ENCODE measurements at regions not wholly inside any gene's neighbourhood (a gene's known extent, or its start where the extent isn't known, plus 50 kb on each side); places are given as distances from the start of the nearest gene placed in this dataset.
"Not testable (repeated sequence)": the region's sequence is repeated elsewhere in the genome, so short reads cannot be mapped to it uniquely, and the experiment has no call there.

DNA sequence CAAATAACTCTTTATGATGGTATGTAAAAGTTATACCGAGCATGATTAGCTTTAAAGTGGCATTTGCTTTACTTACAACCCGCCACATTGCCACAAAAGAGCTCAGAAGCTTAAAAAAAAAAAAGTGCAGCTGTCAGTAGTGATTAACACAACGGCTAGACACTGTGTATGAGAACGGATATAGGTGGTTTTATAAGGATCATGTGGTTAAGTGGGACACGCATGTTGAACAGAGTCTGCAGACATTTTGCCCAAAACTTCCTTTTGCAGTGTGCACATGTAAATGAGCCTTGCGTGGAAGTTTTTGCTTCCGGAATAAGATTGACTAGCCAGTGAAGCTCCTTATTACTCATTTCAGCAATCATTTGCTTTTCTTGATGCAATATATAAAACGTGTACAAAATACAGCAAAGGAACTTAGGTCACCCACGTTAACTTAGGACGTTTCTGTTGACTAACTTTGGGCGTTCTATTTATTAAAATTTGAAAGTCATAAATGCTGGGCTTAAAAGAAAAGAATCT is 58.7 kb upstream of the RGS1 start:
- Mint-ChIP-seq H3K4me1 (ENCODE audit: low read depth) (peaks cover 54% of the 10 kb centered on the region), H3K9me3 (no peaks in the 10 kb centered on the region)

GRCh38 chr1:192517716-192518355 is 57.7 kb upstream of the RGS1 start:
- H3K4me3 Mint-ChIP-seq = peak overlapping the region; percentile 72 to 92
- H3K9me3 Mint-ChIP-seq; H3K36me3 Mint-ChIP-seq (ENCODE audit: insufficient read depth in 2 of 2); DNase-seq; ATAC-seq (replicated peaks in 1 of 2); H3K27me3 Mint-ChIP-seq (ENCODE audit: low read depth): not testable (repeated sequence)
- H3K27ac Mint-ChIP-seq = peak overlapping the region; percentile 97
- peaks cover 54% of the 10 kb centered on the region for H3K4me1 Mint-ChIP-seq (ENCODE audit: low read depth)

More for the DNA sequence above, 58.7 kb upstream of the RGS1 start:
- ATAC-seq (replicated peaks in 1 of 2) = peak; percentile 99
- peak; percentile 63 to 68 for DNase-seq
- Mint-ChIP-seq H3K27ac (peak overlapping the region; percentile 97), H3K27me3 (ENCODE audit: low read depth) (no peaks in the 10 kb centered on the region), H3K36me3 (ENCODE audit: insufficient read depth in 2 of 2) (no peaks in the 10 kb centered on the region), H3K4me3 (peak overlapping the region; percentile 72 to 92)

- no peaks in the 10 kb centered on the region for H3K36me3 Mint-ChIP-seq (ENCODE audit: insufficient read depth in 2 of 2)
- H3K4me3 Mint-ChIP-seq = no peak overlapping the region
- peaks cover 48% of the 10 kb centered on the region for H3K4me1 Mint-ChIP-seq (ENCODE audit: low read depth)
- no peaks in the 10 kb centered on the region for H3K9me3 Mint-ChIP-seq
- DNase-seq (peak in 1 of 2 donors; percentile 23), ATAC-seq (replicated peaks in 1 of 2) (peak; percentile 31 to 38)
- H3K27ac Mint-ChIP-seq = no peak overlapping the region
- no peaks in the 10 kb centered on the region for H3K27me3 Mint-ChIP-seq (ENCODE audit: low read depth)
Observed at GRCh38 chr1:192518700-192519099, 56.9 kb upstream of the RGS1 start.

DNA sequence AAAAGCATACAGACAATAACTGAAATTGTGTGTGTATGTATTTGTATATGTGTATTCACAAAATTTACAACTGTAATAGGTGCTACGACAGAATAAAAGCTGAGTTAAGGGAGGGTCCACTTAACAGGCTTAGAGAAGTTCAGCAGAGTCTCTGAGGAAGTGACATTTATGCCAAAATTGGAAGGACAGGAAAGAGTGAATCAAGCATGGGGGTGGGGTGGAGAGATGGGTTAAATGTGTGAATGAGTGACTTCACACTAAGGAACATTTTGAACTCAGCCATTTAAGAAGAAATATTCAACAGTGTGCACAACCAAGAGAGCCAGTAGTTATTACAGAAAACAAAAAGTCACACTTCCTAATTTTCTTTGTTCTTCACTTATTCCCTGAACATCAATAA is 53.8 kb upstream of the RGS1 start:
- DNase-seq = peak in 1 of 2 donors; percentile 9
- H3K4me3 Mint-ChIP-seq = peak overlapping the region; percentile 2 to 5
- H3K9me3 Mint-ChIP-seq = no peaks in the 10 kb centered on the region
- no peaks in the 10 kb centered on the region for H3K36me3 Mint-ChIP-seq (ENCODE audit: insufficient read depth in 2 of 2)
- peaks cover 34% of the 10 kb centered on the region for H3K4me1 Mint-ChIP-seq (ENCODE audit: low read depth)
- no peak for ATAC-seq (replicated peaks in 1 of 2)
- H3K27me3 Mint-ChIP-seq (ENCODE audit: low read depth) = no peaks in the 10 kb centered on the region
- no peak overlapping the region for H3K27ac Mint-ChIP-seq

- Mint-ChIP-seq H3K36me3 (ENCODE audit: insufficient read depth in 2 of 2) (no peaks in the 10 kb centered on the region), H3K27me3 (ENCODE audit: low read depth) (no peaks in the 10 kb centered on the region), H3K9me3 (no peaks in the 10 kb centered on the region), H3K4me1 (ENCODE audit: low read depth) (peaks cover 26% of the 10 kb centered on the region), H3K4me3 (no peak overlapping the region), H3K27ac (no peak overlapping the region)
- ATAC-seq (replicated peaks in 1 of 2) (no peak), DNase-seq (no peak)
Observed at GRCh38 chr1:192522673-192523072, 52.9 kb upstream of the RGS1 start.

DNA sequence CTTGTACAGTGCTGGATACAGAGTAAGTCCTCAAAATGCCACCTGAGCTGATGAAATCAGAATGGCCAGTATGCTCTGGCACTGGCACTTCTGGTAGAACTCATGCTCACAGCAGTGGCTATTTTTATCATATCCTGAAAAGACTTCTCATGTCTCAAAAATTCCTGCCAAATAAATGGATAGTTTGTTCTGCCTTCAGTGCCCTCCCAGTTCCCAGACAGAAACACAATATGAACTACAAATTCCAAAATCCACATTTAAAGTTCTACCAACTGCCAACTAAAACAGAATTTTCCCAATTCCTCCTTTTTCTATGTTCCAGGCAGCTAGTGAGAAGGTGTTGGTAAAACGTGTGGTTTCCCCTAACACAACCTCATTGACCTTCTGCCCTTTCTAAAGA is 51.4 kb upstream of the RGS1 start:
- Mint-ChIP-seq H3K9me3 (no peaks in the 10 kb centered on the region), H3K27ac (no peak overlapping the region)
- no peak for ATAC-seq (replicated peaks in 1 of 2)

More for the DNA sequence above, 51.4 kb upstream of the RGS1 start:
- DNase-seq = no peak
- H3K4me1 Mint-ChIP-seq (ENCODE audit: low read depth) = peaks cover 32% of the 10 kb centered on the region
- peaks cover 3% of the 10 kb centered on the region for H3K27me3 Mint-ChIP-seq (ENCODE audit: low read depth)
- no peaks in the 10 kb centered on the region for H3K36me3 Mint-ChIP-seq (ENCODE audit: insufficient read depth in 2 of 2)
- H3K4me3 Mint-ChIP-seq = no peak overlapping the region

All from activated T-cell treated with anti-CD3 and anti-CD28 coated beads, Interleukin-2, amount 50 U/mL, for 72 hours (primary cell).